ENCODE measurements at regions not wholly inside any gene's neighbourhood (a gene's known extent, or its start where the extent isn't known, plus 50 kb on each side); places are given as distances from the start of the nearest gene placed in this dataset.

DNA sequence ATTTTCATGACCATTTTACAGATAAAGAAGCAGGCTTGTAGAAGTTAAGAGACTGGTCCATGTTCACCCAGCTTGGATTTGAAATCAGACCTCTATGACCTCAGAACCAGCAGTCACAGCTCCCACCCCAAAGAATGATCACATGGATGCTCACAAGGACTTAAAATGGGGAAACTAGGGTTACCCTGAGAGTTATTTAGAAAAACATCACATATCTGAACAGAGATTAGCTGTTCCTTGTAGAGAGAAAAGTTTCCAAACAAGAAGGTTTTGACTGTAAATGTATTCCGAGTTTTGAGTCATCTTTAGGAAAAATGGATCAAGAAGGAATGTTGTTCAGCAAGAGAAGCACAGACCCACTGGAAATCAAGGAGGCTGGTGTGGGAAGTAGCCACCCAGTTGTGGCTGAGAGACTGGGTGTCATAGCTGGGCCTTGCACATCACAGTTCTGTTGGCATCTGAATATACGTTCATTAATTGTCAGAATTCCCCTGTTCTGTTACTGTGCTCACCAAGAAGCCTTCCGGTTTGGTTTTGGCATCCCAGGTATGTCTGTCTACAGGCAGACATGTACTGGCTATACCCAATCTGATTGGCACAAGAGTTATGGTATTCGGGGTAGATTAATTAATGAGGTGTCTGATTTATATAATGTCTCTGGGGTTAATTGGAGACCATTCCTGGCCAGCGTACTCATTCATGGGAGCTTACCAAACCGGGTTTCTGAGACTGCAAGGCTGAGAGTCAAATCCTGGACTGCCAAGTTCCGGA is 371.8 kb upstream of the SLC14A2 start:
- TF ChIP-seq CTCF (IDR thresholded peaks at IDR 0.05) (no peak), ELF1 (IDR thresholded peaks at IDR 0.05) (no peak), POLR2AphosphoS5 (IDR thresholded peaks at IDR 0.05; ENCODE audit: low read depth, low read length) (no peak), EZH2phosphoT487 (IDR thresholded peaks at IDR 0.05; ENCODE audit: borderline replicate concordance, low read depth) (no peak), GATA2 (CRISPR knock-in tag; IDR thresholded peaks at IDR 0.05) (no peak), SIN3A (IDR thresholded peaks at IDR 0.05; ENCODE audit: borderline replicate concordance, low read depth, low read length) (no peak), RCOR1 (IDR thresholded peaks at IDR 0.05; ENCODE audit: low read length) (no peak), FOXM1 (IDR thresholded peaks at IDR 0.05; ENCODE audit: low read depth) (no peak), YY1 (IDR thresholded peaks at IDR 0.05; ENCODE audit: low read depth) (no peak), RAD21 (IDR thresholded peaks at IDR 0.05; ENCODE audit: low read length) (no peak), MEF2A (IDR thresholded peaks at IDR 0.05; ENCODE audit: borderline replicate concordance, low read depth) (no peak)

All from SK-N-SH (cell line).